ENCODE measurements at regions not wholly inside any gene's neighbourhood (a gene's known extent, or its start where the extent isn't known, plus 50 kb on each side); places are given as distances from the start of the nearest gene placed in this dataset.

- H3K79me2 ChIP-seq (ENCODE audit: control insufficient read depth in 1 of 2, insufficient read depth in 2 of 2, low read length in 2 of 2): no peaks in the 10 kb centered on the region
- no peak overlapping the region for H2BK5ac ChIP-seq (ENCODE audit: low read depth, low read length)
- no peak overlapping the region for H3K4ac ChIP-seq (replicated peaks; ENCODE audit: insufficient read length, low read depth, low read length)
- no peak for FAIRE-seq
- H3K4me2 ChIP-seq (ENCODE audit: insufficient read depth in 1 of 2, low read depth in 2 of 2, low read length in 2 of 2): no peak overlapping the region
- H3K79me1 ChIP-seq (ENCODE audit: low read depth, low read length): no peaks in the 10 kb centered on the region
- no peak overlapping the region for H3K4me3 ChIP-seq (ENCODE audit: extremely low read depth in 1 of 4, insufficient read depth in 2 of 4, low read depth in 3 of 4, low read length in 4 of 4)
- no peak for DNase-seq (ENCODE audit: low read depth in 1 of 2, low spot score in 2 of 2)
- peaks cover 8% of the 10 kb centered on the region; the same call in 1 of the 2 replicates for H3K23me2 ChIP-seq (ENCODE audit: low read depth, low read length)
- H3K9ac ChIP-seq (replicated peaks in 1 of 4; ENCODE audit: extremely low read depth in 1 of 4, low read depth in 3 of 4, low read length in 3 of 4): no peak overlapping the region
- no peak overlapping the region for H2AK5ac ChIP-seq (ENCODE audit: low read depth, low read length)
- H3K14ac ChIP-seq (ENCODE audit: insufficient read length): no peak overlapping the region
- no peaks in the 10 kb centered on the region; a peak in 1 of 7 replicates for H3K27me3 ChIP-seq (replicated peaks in 1 of 4; ENCODE audit: control insufficient read depth in 3 of 4, extremely low read depth in 1 of 4, insufficient read depth in 3 of 4, low read length in 3 of 4)
- no peak overlapping the region for H4K8ac ChIP-seq (ENCODE audit: extremely low read depth, insufficient read depth, low read length)
- no peak overlapping the region for H3K56ac ChIP-seq (replicated peaks; ENCODE audit: insufficient read length, low read depth, low read length)
- H4K5ac ChIP-seq (ENCODE audit: insufficient read length, low read depth, low read length): no peak overlapping the region
- H4K20me1 ChIP-seq (replicated peaks in 1 of 2; ENCODE audit: control insufficient read depth in 1 of 2, insufficient read depth in 2 of 2, low read length in 2 of 2): no peaks in the 10 kb centered on the region
- H2AFZ ChIP-seq (ENCODE audit: low read length): no peak overlapping the region
- no peak overlapping the region for H4K91ac ChIP-seq (replicated peaks; ENCODE audit: insufficient read length, low read length)
- H2BK12ac ChIP-seq (ENCODE audit: low read depth, low read length): no peak overlapping the region
- no peak overlapping the region for H3K27ac ChIP-seq (ENCODE audit: low read depth, low read length)
- H3K18ac ChIP-seq (ENCODE audit: extremely low read depth, low read length): no peak overlapping the region
- H3K23ac ChIP-seq (ENCODE audit: insufficient read length): no peak overlapping the region
- peaks cover 0 to 3% (median 0%) of the 10 kb centered on the region in 4 experiments; a peak in 2 of 7 replicates for H3K4me1 ChIP-seq (replicated peaks in 1 of 4; ENCODE audit: control insufficient read depth in 3 of 4, insufficient read depth in 4 of 4, low read length in 3 of 4)
- ChIA-PET CTCF (ENCODE audit: partially characterized antibody) (no interaction called here), POLR2A (ENCODE audit: partially characterized antibody) (no interaction called here)
- no peak overlapping the region for H2BK15ac ChIP-seq (ENCODE audit: low read length)
- 93% methylated on average over 3 of the region's 3 CpGs; no CpG with 5 or more reads in 1 of the 2 experiments for WGBS, 2 experiments (ENCODE audit: extremely low coverage in 1 of 2, insufficient coverage in 1 of 2, insufficient read length in 1 of 2, insufficient replicate concordance in 2 of 2, low coverage in 1 of 2, low lambda C conversion rate in 2 of 2, missing lambda C conversion rate in 1 of 2)
- no peaks in the 10 kb centered on the region for H3K36me3 ChIP-seq (ENCODE audit: control insufficient read depth in 2 of 4, insufficient read depth in 4 of 4, low read length in 3 of 4)
- H2BK20ac ChIP-seq (ENCODE audit: low read length): no peak overlapping the region
- no peak overlapping the region for H2BK120ac ChIP-seq (replicated peaks; ENCODE audit: low read depth, low read length)
- peaks cover 0 to 3% of the 10 kb centered on the region in 2 experiments; a peak in 1 of 4 replicates for H3K9me3 ChIP-seq (ENCODE audit: insufficient read depth in 2 of 2, low read depth in 1 of 2, low read length in 1 of 2)
- TF ChIP-seq BCL11A (IDR thresholded peaks at IDR 0.05; ENCODE audit: low read depth in 2 of 2, low read length in 2 of 2): no peak
- TF ChIP-seq CTCF (IDR thresholded peaks at IDR 0.05; ENCODE audit: control extremely low read depth in 1 of 3, insufficient read depth in 1 of 3, low read depth in 1 of 3, low read length in 3 of 3): no peak
- TF ChIP-seq NANOG (IDR thresholded peaks at IDR 0.05; ENCODE audit: insufficient read depth, low read depth, low read length, poor library complexity, severe bottlenecking): no peak
- TF ChIP-seq YY1 (IDR thresholded peaks at IDR 0.05; ENCODE audit: low read depth, low read length): no peak
- TF ChIP-seq RFX5 (IDR thresholded peaks at IDR 0.05; ENCODE audit: borderline replicate concordance, low read depth, low read length): no peak
- no peak for TF ChIP-seq BACH1 (IDR thresholded peaks at IDR 0.05; ENCODE audit: low read length)
- no peak for TF ChIP-seq CHD2 (IDR thresholded peaks at IDR 0.05; ENCODE audit: low read length)
- no peak for TF ChIP-seq SRF (IDR thresholded peaks at IDR 0.05; ENCODE audit: low read depth, low read length)
- no peak for TF ChIP-seq ATF2 (IDR thresholded peaks at IDR 0.05; ENCODE audit: low read length)
- TF ChIP-seq GTF2F1 (IDR thresholded peaks at IDR 0.05; ENCODE audit: borderline replicate concordance, low read depth, low read length): no peak
- no peak for TF ChIP-seq GABPA (IDR thresholded peaks at IDR 0.05; ENCODE audit: borderline replicate concordance, insufficient read depth, low read length)
Measured at GRCh38 chrX:2559124-2559523, 58.3 kb upstream of the DHRSX start.
